GM12873 (cell line): ENCODE measurements at regions not wholly inside any gene's neighbourhood (a gene's known extent, or its start where the extent isn't known, plus 50 kb on each side); places are given as distances from the start of the nearest gene placed in this dataset.

ENCODE experiments used
- CTCF ChIP-seq: IDR thresholded peaks from 2 replicates; pipeline ENCODE4 v1.5.1; 2012; ENCODE audit warnings: low read depth, mild to moderate bottlenecking, moderate library complexity, low read length, control low read depth; ENCODE audit not compliant: insufficient read depth; ENCODE audit errors: missing control alignments

- no peak for TF ChIP-seq CTCF
Observed at GRCh38 chr9:21672761-21673160, 129.7 kb upstream of the MTAP start.

GRCh38 chr9:21674894-21675293, 127.5 kb upstream of the MTAP start:
- no peak for TF ChIP-seq CTCF

- TF ChIP-seq CTCF: no peak
Observed at GRCh38 chr9:21677387-21677786, 125.0 kb upstream of the MTAP start.

- TF ChIP-seq CTCF: no peak
Observed at GRCh38 chr9:21677834-21678233, 124.6 kb upstream of the MTAP start.

- no peak for TF ChIP-seq CTCF
Observed at GRCh38 chr9:21679432-21679831, 123.0 kb upstream of the MTAP start.

GRCh38 chr9:21680590-21680989, 121.8 kb upstream of the MTAP start:
- TF ChIP-seq CTCF: no peak

- TF ChIP-seq CTCF: no peak
Observed at GRCh38 chr9:21681641-21682040, 120.8 kb upstream of the MTAP start.
